GM12878 (cell line): ENCODE measurements at regions not wholly inside any gene's neighbourhood (a gene's known extent, or its start where the extent isn't known, plus 50 kb on each side); places are given as distances from the start of the nearest gene placed in this dataset.

Source experiments
- BRCA1 ChIP-seq: IDR thresholded peaks from 2 replicates; pipeline ENCODE4 v1.6.1; 2011; ENCODE audit warnings: low read depth, low read length, improper control_type of control experiment
- EP300 ChIP-seq, 2 experiments: fragments of 150-350 bp in 1 of 2; IDR thresholded peaks; 2 replicates each; pipeline ENCODE4 v1.6.1; 2011 to 2012; ENCODE audit warnings: low read depth in 2 of 2, low read length in 2 of 2, borderline replicate concordance in 1 of 2, improper control_type of control experiment in 1 of 2, inconsistent platforms in 1 of 2; ENCODE audit not compliant: control insufficient read depth in 1 of 2
- MTA2 ChIP-seq: fragments of 450-650 bp; IDR thresholded peaks from 2 replicates; pipeline ENCODE4 v1.6.1; 2016; ENCODE audit warnings: low read depth, mild to moderate bottlenecking, moderate library complexity
- SUZ12 ChIP-seq: fragments of 200-600 bp; sonication (generic); IDR thresholded peaks from one replicate; pipeline ENCODE4 v1.6.1; 2018; ENCODE audit warnings: antibody characterized with exemption, mild to moderate bottlenecking; ENCODE audit not compliant: unreplicated experiment
- ZNF622 ChIP-seq: fragments of 450-650 bp; IDR thresholded peaks from 2 replicates; pipeline ENCODE4 v1.6.1; 2017; ENCODE audit warnings: mild to moderate bottlenecking, inconsistent platforms
- TF ChIP-seq, protein P1 (sequence below): IDR thresholded peaks from 2 replicates; pipeline ENCODE4 v1.6.1; 2012; ENCODE audit warnings: low read depth, low read length, improper control_type of control experiment
- TF ChIP-seq, protein P2 (sequence below), 3 experiments: IDR thresholded peaks in 2 of 3; conservative IDR thresholded peaks in 1 of 3; 2 replicates each; pipeline ENCODE4 v1.5.1; 2011; ENCODE audit warnings: low read depth in 3 of 3, low read length in 3 of 3, mild to moderate bottlenecking in 3 of 3, control low read depth in 2 of 3, moderate library complexity in 2 of 3, inconsistent platforms in 1 of 3, mixed read lengths in 1 of 3; ENCODE audit not compliant: control insufficient read depth in 2 of 3, insufficient read depth in 1 of 3; ENCODE audit errors: extremely low read depth in 1 of 3
- TF ChIP-seq, protein P3 (sequence below): IDR thresholded peaks from 2 replicates; pipeline ENCODE4 v1.6.1; 2012; ENCODE audit warnings: low read depth, low read length, improper control_type of control experiment

DNA sequence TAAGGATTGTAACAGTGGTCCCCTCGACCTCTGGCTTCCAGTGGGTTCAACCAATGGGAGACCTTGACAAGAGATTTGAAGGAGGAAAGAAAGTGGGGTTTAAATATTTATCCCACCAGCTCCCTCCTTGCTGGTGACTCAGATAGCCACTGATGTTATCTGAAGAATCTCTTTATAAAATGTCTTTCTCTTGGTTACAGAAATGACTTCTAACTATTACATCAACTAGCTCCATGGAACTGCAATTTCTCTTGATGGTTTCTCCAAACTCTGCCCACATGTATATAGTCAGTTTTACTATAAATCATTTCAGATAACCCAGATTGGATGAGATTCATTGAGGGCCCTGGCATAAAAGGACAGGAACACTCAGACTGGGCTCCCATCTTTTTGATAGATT, 920.2 kb upstream of the SOX9 start:
- TF ChIP-seq EP300 (IDR thresholded peaks at IDR 0.05; ENCODE audit: borderline replicate concordance in 1 of 2, control insufficient read depth in 1 of 2, low read depth in 2 of 2, low read length in 2 of 2) (no peak), ZNF622 (no peak), MTA2 (no peak), SUZ12 (no peak), BRCA1 (no peak)
- TF ChIP-seq, protein P1, sequence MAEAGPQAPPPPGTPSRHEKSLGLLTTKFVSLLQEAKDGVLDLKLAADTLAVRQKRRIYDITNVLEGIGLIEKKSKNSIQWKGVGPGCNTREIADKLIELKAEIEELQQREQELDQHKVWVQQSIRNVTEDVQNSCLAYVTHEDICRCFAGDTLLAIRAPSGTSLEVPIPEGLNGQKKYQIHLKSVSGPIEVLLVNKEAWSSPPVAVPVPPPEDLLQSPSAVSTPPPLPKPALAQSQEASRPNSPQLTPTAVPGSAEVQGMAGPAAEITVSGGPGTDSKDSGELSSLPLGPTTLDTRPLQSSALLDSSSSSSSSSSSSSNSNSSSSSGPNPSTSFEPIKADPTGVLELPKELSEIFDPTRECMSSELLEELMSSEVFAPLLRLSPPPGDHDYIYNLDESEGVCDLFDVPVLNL: no peak
- TF ChIP-seq, protein P2, sequence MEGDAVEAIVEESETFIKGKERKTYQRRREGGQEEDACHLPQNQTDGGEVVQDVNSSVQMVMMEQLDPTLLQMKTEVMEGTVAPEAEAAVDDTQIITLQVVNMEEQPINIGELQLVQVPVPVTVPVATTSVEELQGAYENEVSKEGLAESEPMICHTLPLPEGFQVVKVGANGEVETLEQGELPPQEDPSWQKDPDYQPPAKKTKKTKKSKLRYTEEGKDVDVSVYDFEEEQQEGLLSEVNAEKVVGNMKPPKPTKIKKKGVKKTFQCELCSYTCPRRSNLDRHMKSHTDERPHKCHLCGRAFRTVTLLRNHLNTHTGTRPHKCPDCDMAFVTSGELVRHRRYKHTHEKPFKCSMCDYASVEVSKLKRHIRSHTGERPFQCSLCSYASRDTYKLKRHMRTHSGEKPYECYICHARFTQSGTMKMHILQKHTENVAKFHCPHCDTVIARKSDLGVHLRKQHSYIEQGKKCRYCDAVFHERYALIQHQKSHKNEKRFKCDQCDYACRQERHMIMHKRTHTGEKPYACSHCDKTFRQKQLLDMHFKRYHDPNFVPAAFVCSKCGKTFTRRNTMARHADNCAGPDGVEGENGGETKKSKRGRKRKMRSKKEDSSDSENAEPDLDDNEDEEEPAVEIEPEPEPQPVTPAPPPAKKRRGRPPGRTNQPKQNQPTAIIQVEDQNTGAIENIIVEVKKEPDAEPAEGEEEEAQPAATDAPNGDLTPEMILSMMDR (IDR thresholded peaks at IDR 0.05 in 2 of 3, conservative IDR thresholded peaks at IDR 0.05 in 1 of 3; ENCODE audit: control insufficient read depth in 2 of 3, extremely low read depth in 1 of 3, insufficient read depth in 1 of 3, low read depth in 3 of 3, low read length in 3 of 3): no peak
- TF ChIP-seq, protein P3, sequence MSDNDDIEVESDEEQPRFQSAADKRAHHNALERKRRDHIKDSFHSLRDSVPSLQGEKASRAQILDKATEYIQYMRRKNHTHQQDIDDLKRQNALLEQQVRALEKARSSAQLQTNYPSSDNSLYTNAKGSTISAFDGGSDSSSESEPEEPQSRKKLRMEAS: no peak
